GM21723 (cell line): ENCODE measurements at regions not wholly inside any gene's neighbourhood (a gene's known extent, or its start where the extent isn't known, plus 50 kb on each side); places are given as distances from the start of the nearest gene placed in this dataset.

Experiments used
- ATAC-seq: cut with Tn5 transposase; IDR thresholded peaks from one replicate; pipeline ENCODE4 v1.9.1; 2021; ENCODE audit warnings: mild to moderate bottlenecking, moderate library complexity; ENCODE audit not compliant: unreplicated experiment

GRCh38 chr5:130731839-130732238, 433.2 kb downstream of the HINT1 start:
- ATAC-seq, result no peak

- ATAC-seq, result no peak
Observed at GRCh38 chr5:130729541-130729940, 435.5 kb downstream of the HINT1 start.

GRCh38 chr5:130727830-130728229, 437.2 kb downstream of the HINT1 start:
- no peak for ATAC-seq

- ATAC-seq, result no peak
Observed at GRCh38 chr5:130724658-130725057, 440.4 kb downstream of the HINT1 start.

GRCh38 chr5:130720355-130720754, 444.7 kb downstream of the HINT1 start:
- ATAC-seq, result no peak

GRCh38 chr5:130715541-130715940, 449.5 kb downstream of the HINT1 start:
- no peak for ATAC-seq

- ATAC-seq, result no peak
Observed at GRCh38 chr5:130714200-130714599, 450.9 kb downstream of the HINT1 start.

GRCh38 chr5:130712324-130712723, 452.7 kb downstream of the HINT1 start:
- ATAC-seq, result no peak

- no peak for ATAC-seq
Observed at GRCh38 chr5:130710596-130710995, 454.5 kb downstream of the HINT1 start.

- no peak for ATAC-seq
Observed at GRCh38 chr5:130708754-130709153, 456.3 kb downstream of the HINT1 start.

- ATAC-seq, result no peak
Observed at GRCh38 chr5:130706696-130707095, 458.4 kb downstream of the HINT1 start.

- ATAC-seq, result no peak
Observed at GRCh38 chr5:130705368-130705767, 459.7 kb downstream of the HINT1 start.

GRCh38 chr5:130693509-130693908, 471.5 kb downstream of the HINT1 start:
- no peak for ATAC-seq

GRCh38 chr5:130692770-130693169, 472.3 kb downstream of the HINT1 start:
- ATAC-seq, result no peak

GRCh38 chr5:130689831-130690230, 475.2 kb downstream of the HINT1 start:
- ATAC-seq, result no peak

- no peak for ATAC-seq
Observed at GRCh38 chr5:130687085-130687733, 477.8 kb downstream of the HINT1 start.

- no peak for ATAC-seq
Observed at GRCh38 chr5:130678637-130679036, 486.4 kb downstream of the HINT1 start.

- no peak for ATAC-seq
Observed at GRCh38 chr5:130666462-130666861, 498.6 kb downstream of the HINT1 start.

- ATAC-seq, result no peak
Observed at GRCh38 chr5:130652176-130652575, 512.9 kb downstream of the HINT1 start.

GRCh38 chr5:130651440-130651839, 513.6 kb downstream of the HINT1 start:
- no peak for ATAC-seq

- no peak for ATAC-seq
Observed at GRCh38 chr5:130643321-130643720, 521.7 kb downstream of the HINT1 start.

- ATAC-seq, result no peak
Observed at GRCh38 chr5:130642461-130642860, 522.6 kb downstream of the HINT1 start.

GRCh38 chr5:130627145-130627544, 537.9 kb downstream of the HINT1 start:
- no peak for ATAC-seq
